Type B pancreatic cell (in vitro differentiated cells): ENCODE measurements at regions not wholly inside any gene's neighbourhood (a gene's known extent, or its start where the extent isn't known, plus 50 kb on each side); places are given as distances from the start of the nearest gene placed in this dataset.

Experiments used
- DNase-seq: peaks from one replicate; pipeline ENCODE4 v3.0.0; 2021; ENCODE audit warnings: mixed read lengths; ENCODE audit not compliant: unreplicated experiment; ENCODE audit errors: extremely low spot score
- H3K27ac Mint-ChIP-seq: 2 replicates; pipeline ENCODE4 v1.8.0; 2021; ENCODE audit warnings: mild to moderate bottlenecking, mixed read lengths
- H3K27me3 Mint-ChIP-seq: 2 replicates; pipeline ENCODE4 v1.8.0; 2021; ENCODE audit warnings: mixed read lengths
- H3K36me3 Mint-ChIP-seq: 2 replicates; pipeline ENCODE4 v1.8.0; 2021; ENCODE audit warnings: mixed read lengths
- H3K4me1 Mint-ChIP-seq: one replicate; pipeline ENCODE4 v1.8.0; 2021; ENCODE audit warnings: mixed read lengths; ENCODE audit not compliant: unreplicated experiment
- H3K4me3 Mint-ChIP-seq: 2 replicates; pipeline ENCODE4 v1.8.0; 2021; ENCODE audit warnings: mild to moderate bottlenecking, mixed read lengths
- H3K9me3 Mint-ChIP-seq: 2 replicates; pipeline ENCODE4 v1.8.0; 2021; ENCODE audit warnings: mixed read lengths
- CTCF ChIP-seq: fragments of 200-600 bp; sonication (generic); conservative IDR thresholded peaks from 2 replicates; pipeline ENCODE4 v1.5.0; 2021; ENCODE audit warnings: antibody characterized with exemption, mild to moderate bottlenecking

GRCh38 chr1:88070956-88071355, 613.1 kb upstream of the PKN2 start:
- Mint-ChIP-seq H3K4me3 (no peak overlapping the region), H3K36me3 (no peaks in the 10 kb centered on the region), H3K4me1 (no peaks in the 10 kb centered on the region), H3K27me3 (no peaks in the 10 kb centered on the region), H3K27ac (no peak overlapping the region), H3K9me3 (no peaks in the 10 kb centered on the region)
- no peak for DNase-seq
- no peak for TF ChIP-seq CTCF

- Mint-ChIP-seq H3K9me3 (no peaks in the 10 kb centered on the region), H3K27ac (no peak overlapping the region)
- TF ChIP-seq CTCF: no peak
Measured at GRCh38 chr1:88074661-88075060, 609.4 kb upstream of the PKN2 start.

GRCh38 chr1:88075813-88076212, 608.3 kb upstream of the PKN2 start:
- no peaks in the 10 kb centered on the region for H3K27me3 Mint-ChIP-seq
- H3K4me3 Mint-ChIP-seq: no peak overlapping the region
- no peak for TF ChIP-seq CTCF
- H3K4me1 Mint-ChIP-seq: no peaks in the 10 kb centered on the region
- H3K36me3 Mint-ChIP-seq: no peaks in the 10 kb centered on the region
- DNase-seq: no peak
- H3K9me3 Mint-ChIP-seq: no peaks in the 10 kb centered on the region
- H3K27ac Mint-ChIP-seq: no peak overlapping the region

More at GRCh38 chr1:88074661-88075060, 609.4 kb upstream of the PKN2 start:
- DNase-seq: no peak
- H3K27me3 Mint-ChIP-seq: no peaks in the 10 kb centered on the region
- no peak overlapping the region for H3K4me3 Mint-ChIP-seq
- no peaks in the 10 kb centered on the region for H3K4me1 Mint-ChIP-seq
- H3K36me3 Mint-ChIP-seq: no peaks in the 10 kb centered on the region

- H3K27me3 Mint-ChIP-seq: no peaks in the 10 kb centered on the region
- H3K4me3 Mint-ChIP-seq: no peak overlapping the region
- H3K36me3 Mint-ChIP-seq: no peaks in the 10 kb centered on the region
- H3K4me1 Mint-ChIP-seq: no peaks in the 10 kb centered on the region
- TF ChIP-seq CTCF: peak; percentile 80
- no peaks in the 10 kb centered on the region for H3K9me3 Mint-ChIP-seq
- no peak for DNase-seq
- H3K27ac Mint-ChIP-seq: no peak overlapping the region
Measured at GRCh38 chr1:88079036-88079435, 605.0 kb upstream of the PKN2 start.

- no peak for TF ChIP-seq CTCF
- Mint-ChIP-seq H3K4me1 (no peaks in the 10 kb centered on the region), H3K4me3 (no peak overlapping the region), H3K27ac (no peak overlapping the region), H3K27me3 (no peaks in the 10 kb centered on the region), H3K9me3 (peaks cover 7% of the 10 kb centered on the region), H3K36me3 (no peaks in the 10 kb centered on the region)
- no peak for DNase-seq
Measured at GRCh38 chr1:88080875-88081274, 603.2 kb upstream of the PKN2 start.

GRCh38 chr1:88088481-88088880, 595.6 kb upstream of the PKN2 start:
- no peak overlapping the region for H3K27ac Mint-ChIP-seq
- no peaks in the 10 kb centered on the region for H3K4me1 Mint-ChIP-seq
- no peak overlapping the region for H3K4me3 Mint-ChIP-seq
- H3K9me3 Mint-ChIP-seq: peaks cover 7% of the 10 kb centered on the region
- TF ChIP-seq CTCF: no peak
- H3K27me3 Mint-ChIP-seq: peaks cover 4% of the 10 kb centered on the region
- DNase-seq: no peak
- H3K36me3 Mint-ChIP-seq: no peaks in the 10 kb centered on the region
